PC-9 (cell line): ENCODE measurements at regions not wholly inside any gene's neighbourhood (a gene's known extent, or its start where the extent isn't known, plus 50 kb on each side); places are given as distances from the start of the nearest gene placed in this dataset.

Experiments used
- EZH2 ChIP-seq: fragments of 200-600 bp; sonication (generic); IDR thresholded peaks from 2 replicates; pipeline ENCODE4 v1.8.0; 2017; ENCODE audit warnings: antibody characterized with exemption, low read depth
- TF ChIP-seq, protein P1 (sequence below): fragments of 200-600 bp; sonication (generic); conservative IDR thresholded peaks from 2 replicates; pipeline ENCODE4 v1.6.1; 2017; ENCODE audit warnings: mixed run types, antibody characterized with exemption, mild to moderate bottlenecking, moderate library complexity

DNA sequence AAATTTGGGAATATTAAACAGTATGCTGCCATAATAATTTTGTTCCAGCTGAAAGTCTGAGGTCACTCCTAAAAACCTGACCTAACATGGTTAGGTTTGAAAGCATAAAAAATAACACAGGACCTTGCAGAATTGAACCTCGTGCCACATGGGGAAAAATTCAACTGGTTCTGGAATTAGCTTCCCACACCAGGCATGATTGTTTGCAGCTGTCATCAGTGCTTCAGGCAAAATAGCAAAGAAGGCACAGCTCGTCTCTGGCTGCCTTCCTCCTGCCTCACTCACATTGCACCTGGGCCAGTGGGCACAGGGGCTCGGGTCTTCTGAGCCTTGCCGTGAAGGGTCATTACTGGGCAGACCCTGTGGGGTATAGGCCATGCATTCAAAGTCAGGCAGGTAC lies 153.8 kb upstream of the ARHGAP20 start:
- TF ChIP-seq, protein P1, sequence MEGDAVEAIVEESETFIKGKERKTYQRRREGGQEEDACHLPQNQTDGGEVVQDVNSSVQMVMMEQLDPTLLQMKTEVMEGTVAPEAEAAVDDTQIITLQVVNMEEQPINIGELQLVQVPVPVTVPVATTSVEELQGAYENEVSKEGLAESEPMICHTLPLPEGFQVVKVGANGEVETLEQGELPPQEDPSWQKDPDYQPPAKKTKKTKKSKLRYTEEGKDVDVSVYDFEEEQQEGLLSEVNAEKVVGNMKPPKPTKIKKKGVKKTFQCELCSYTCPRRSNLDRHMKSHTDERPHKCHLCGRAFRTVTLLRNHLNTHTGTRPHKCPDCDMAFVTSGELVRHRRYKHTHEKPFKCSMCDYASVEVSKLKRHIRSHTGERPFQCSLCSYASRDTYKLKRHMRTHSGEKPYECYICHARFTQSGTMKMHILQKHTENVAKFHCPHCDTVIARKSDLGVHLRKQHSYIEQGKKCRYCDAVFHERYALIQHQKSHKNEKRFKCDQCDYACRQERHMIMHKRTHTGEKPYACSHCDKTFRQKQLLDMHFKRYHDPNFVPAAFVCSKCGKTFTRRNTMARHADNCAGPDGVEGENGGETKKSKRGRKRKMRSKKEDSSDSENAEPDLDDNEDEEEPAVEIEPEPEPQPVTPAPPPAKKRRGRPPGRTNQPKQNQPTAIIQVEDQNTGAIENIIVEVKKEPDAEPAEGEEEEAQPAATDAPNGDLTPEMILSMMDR: no peak
- no peak for TF ChIP-seq EZH2
